SK-N-SH treated with all-trans-retinoic acid at 6 μM for 48 hours (cell line): ENCODE measurements at regions not wholly inside any gene's neighbourhood (a gene's known extent, or its start where the extent isn't known, plus 50 kb on each side); places are given as distances from the start of the nearest gene placed in this dataset.

Experiments used
- ATAC-seq: fragments of 200-7000 bp; cut with Tn5 transposase; 3 replicates; pipeline ENCODE4 v1.9.1; 2020; ENCODE audit warnings: mild to moderate bottlenecking, moderate library complexity
- ARNTL ChIP-seq: fragments of 450-650 bp; formaldehyde crosslinking; IDR thresholded peaks from 2 replicates; pipeline ENCODE4 v1.5.0; 2020; ENCODE audit warnings: low read depth, mild to moderate bottlenecking, moderate library complexity, borderline replicate concordance
- CSDC2 ChIP-seq: fragments of 250-450 bp; sonication (Bioruptor Pico); IDR thresholded peaks from 2 replicates; pipeline ENCODE4 v1.5.0; 2020; ENCODE audit warnings: mild to moderate bottlenecking, moderate library complexity
- CSRNP3 ChIP-seq: fragments of 250-450 bp; sonication (Bioruptor Pico); IDR thresholded peaks from 2 replicates; pipeline ENCODE4 v1.5.1; 2021; ENCODE audit warnings: mild to moderate bottlenecking, moderate library complexity
- GLIS3 ChIP-seq: fragments of 250-450 bp; sonication (Bioruptor Pico); IDR thresholded peaks from 2 replicates; pipeline ENCODE4 v1.5.0; 2020; ENCODE audit warnings: mild to moderate bottlenecking, moderate library complexity
- ISL1 ChIP-seq: fragments of 250-450 bp; sonication (Bioruptor Pico); IDR thresholded peaks from 2 replicates; pipeline ENCODE4 v2.1.2; 2022; ENCODE audit warnings: mild to moderate bottlenecking, moderate library complexity
- PATZ1 ChIP-seq: fragments of 250-450 bp; sonication (Bioruptor Pico); IDR thresholded peaks from 2 replicates; pipeline ENCODE4 v1.8.0; 2020; ENCODE audit warnings: mild to moderate bottlenecking, moderate library complexity, borderline replicate concordance
- PPARA ChIP-seq: fragments of 250-450 bp; sonication (Bioruptor Pico); IDR thresholded peaks from 2 replicates; pipeline ENCODE4 v1.5.0; 2020; ENCODE audit warnings: mild to moderate bottlenecking, borderline replicate concordance
- RARB ChIP-seq: fragments of 250-450 bp; sonication (Bioruptor Pico); IDR thresholded peaks from 2 replicates; pipeline ENCODE4 v1.8.0; 2021; ENCODE audit warnings: mild to moderate bottlenecking, moderate library complexity
- SNAI2 ChIP-seq: fragments of 250-450 bp; sonication (Bioruptor Pico); IDR thresholded peaks from 2 replicates; pipeline ENCODE4 v1.5.0; 2020; ENCODE audit warnings: mild to moderate bottlenecking, moderate library complexity
- TCF4 ChIP-seq: fragments of 250-450 bp; sonication (Bioruptor Pico); IDR thresholded peaks from 2 replicates; pipeline ENCODE4 v1.8.0; 2021; ENCODE audit warnings: mild to moderate bottlenecking, moderate library complexity, borderline replicate concordance
- TOX ChIP-seq: fragments of 250-450 bp; sonication (Bioruptor Pico); IDR thresholded peaks from 2 replicates; pipeline ENCODE4 v1.8.0; 2021; ENCODE audit warnings: mild to moderate bottlenecking, moderate library complexity, borderline replicate concordance
- ZC3H10 ChIP-seq: fragments of 250-450 bp; sonication (Bioruptor Pico); IDR thresholded peaks from 2 replicates; pipeline ENCODE4 v1.5.1; 2021; ENCODE audit warnings: mild to moderate bottlenecking, moderate library complexity
- ZFP30 ChIP-seq: fragments of 450-650 bp; formaldehyde crosslinking; IDR thresholded peaks from 2 replicates; pipeline ENCODE4 v1.5.0; 2022; ENCODE audit warnings: mild to moderate bottlenecking, moderate library complexity
- ZNF565 ChIP-seq: fragments of 450-650 bp; formaldehyde crosslinking; conservative IDR thresholded peaks from 2 replicates; pipeline ENCODE4 v1.5.0; 2020; ENCODE audit warnings: low read depth, mild to moderate bottlenecking, moderate library complexity
- ZNF70 ChIP-seq: fragments of 450-650 bp; formaldehyde crosslinking; IDR thresholded peaks from 2 replicates; pipeline ENCODE4 v1.5.0; 2020; ENCODE audit warnings: mild to moderate bottlenecking, moderate library complexity
- TF ChIP-seq, protein P1 (sequence below): fragments of 250-450 bp; sonication (Bioruptor Pico); IDR thresholded peaks from 2 replicates; pipeline ENCODE4 v1.5.0; 2020; ENCODE audit warnings: mild to moderate bottlenecking, moderate library complexity
- TF ChIP-seq, protein P2 (sequence below): fragments of 250-450 bp; sonication (Bioruptor Pico); IDR thresholded peaks from 2 replicates; pipeline ENCODE4 v1.8.0; 2021; ENCODE audit warnings: low read depth, mild to moderate bottlenecking, moderate library complexity, borderline replicate concordance

- TF ChIP-seq, protein P1, sequence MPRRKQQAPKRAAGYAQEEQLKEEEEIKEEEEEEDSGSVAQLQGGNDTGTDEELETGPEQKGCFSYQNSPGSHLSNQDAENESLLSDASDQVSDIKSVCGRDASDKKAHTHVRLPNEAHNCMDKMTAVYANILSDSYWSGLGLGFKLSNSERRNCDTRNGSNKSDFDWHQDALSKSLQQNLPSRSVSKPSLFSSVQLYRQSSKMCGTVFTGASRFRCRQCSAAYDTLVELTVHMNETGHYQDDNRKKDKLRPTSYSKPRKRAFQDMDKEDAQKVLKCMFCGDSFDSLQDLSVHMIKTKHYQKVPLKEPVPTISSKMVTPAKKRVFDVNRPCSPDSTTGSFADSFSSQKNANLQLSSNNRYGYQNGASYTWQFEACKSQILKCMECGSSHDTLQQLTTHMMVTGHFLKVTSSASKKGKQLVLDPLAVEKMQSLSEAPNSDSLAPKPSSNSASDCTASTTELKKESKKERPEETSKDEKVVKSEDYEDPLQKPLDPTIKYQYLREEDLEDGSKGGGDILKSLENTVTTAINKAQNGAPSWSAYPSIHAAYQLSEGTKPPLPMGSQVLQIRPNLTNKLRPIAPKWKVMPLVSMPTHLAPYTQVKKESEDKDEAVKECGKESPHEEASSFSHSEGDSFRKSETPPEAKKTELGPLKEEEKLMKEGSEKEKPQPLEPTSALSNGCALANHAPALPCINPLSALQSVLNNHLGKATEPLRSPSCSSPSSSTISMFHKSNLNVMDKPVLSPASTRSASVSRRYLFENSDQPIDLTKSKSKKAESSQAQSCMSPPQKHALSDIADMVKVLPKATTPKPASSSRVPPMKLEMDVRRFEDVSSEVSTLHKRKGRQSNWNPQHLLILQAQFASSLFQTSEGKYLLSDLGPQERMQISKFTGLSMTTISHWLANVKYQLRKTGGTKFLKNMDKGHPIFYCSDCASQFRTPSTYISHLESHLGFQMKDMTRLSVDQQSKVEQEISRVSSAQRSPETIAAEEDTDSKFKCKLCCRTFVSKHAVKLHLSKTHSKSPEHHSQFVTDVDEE (CRISPR knock-in tag): no peak
Measured at GRCh38 chr21:36552434-36552785, 72.5 kb upstream of the CLDN14 start (continued).

GRCh38 chr21:36553406-36553805 is 73.5 kb upstream of the CLDN14 start:
- no peak for ATAC-seq
- no peak for TF ChIP-seq GLIS3 (CRISPR knock-in tag)
- TF ChIP-seq PPARA: no peak
- no peak for TF ChIP-seq ARNTL
- TF ChIP-seq PATZ1 (CRISPR knock-in tag): no peak
- TF ChIP-seq CSRNP3: no peak
- no peak for TF ChIP-seq CSDC2 (CRISPR knock-in tag)
- TF ChIP-seq, protein P2, sequence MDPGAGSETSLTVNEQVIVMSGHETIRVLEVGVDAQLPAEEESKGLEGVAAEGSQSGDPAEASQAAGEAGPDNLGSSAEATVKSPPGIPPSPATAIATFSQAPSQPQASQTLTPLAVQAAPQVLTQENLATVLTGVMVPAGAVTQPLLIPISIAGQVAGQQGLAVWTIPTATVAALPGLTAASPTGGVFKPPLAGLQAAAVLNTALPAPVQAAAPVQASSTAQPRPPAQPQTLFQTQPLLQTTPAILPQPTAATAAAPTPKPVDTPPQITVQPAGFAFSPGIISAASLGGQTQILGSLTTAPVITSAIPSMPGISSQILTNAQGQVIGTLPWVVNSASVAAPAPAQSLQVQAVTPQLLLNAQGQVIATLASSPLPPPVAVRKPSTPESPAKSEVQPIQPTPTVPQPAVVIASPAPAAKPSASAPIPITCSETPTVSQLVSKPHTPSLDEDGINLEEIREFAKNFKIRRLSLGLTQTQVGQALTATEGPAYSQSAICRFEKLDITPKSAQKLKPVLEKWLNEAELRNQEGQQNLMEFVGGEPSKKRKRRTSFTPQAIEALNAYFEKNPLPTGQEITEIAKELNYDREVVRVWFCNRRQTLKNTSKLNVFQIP (CRISPR knock-in tag): no peak
- TF ChIP-seq, protein P1 (CRISPR knock-in tag): no peak
- TF ChIP-seq RARB (CRISPR knock-in tag): no peak
- TF ChIP-seq, all 23 proteins: peak for 0

DNA sequence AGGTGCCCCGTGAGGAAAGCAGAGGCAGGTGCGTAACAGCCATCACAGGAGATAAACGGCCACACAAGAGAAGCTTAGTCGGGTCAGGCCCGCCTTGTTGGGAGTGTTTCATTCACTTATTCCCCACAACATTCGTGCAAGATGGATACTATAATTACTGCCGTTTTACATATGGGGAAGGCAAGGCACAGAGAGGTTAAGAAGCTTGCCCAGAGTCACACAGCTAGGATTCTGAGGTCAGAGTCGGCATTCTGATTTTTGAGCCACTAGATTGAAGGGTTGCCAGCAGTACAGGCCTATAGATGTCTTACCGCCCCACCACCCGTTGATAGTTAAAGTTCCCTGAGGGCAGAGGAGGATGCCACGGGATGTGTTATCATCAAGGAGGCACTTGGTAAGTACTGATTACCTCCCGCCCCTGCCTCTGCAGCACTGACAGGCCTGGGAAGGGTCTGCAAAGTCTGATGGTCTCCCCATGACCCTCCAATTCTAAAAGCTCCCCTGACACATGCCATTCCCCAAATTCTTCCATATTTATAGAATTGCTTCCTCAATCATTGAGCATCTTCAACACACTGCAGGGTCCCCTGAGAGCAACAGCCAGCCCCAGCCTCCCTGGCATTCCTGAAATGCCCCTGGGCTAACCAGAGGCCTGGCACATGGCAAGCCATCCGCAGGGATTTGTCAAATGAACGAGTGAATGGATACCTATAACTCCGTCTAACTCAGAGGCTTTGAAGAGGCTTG is 74.7 kb upstream of the CLDN14 start:
- TF ChIP-seq GLIS3 (CRISPR knock-in tag): no peak
- TF ChIP-seq ZC3H10 (CRISPR knock-in tag): no peak
- TF ChIP-seq PATZ1 (CRISPR knock-in tag): no peak
- TF ChIP-seq TOX (CRISPR knock-in tag): no peak
- no peak for TF ChIP-seq ZFP30
- TF ChIP-seq CSRNP3: no peak
- no peak for TF ChIP-seq TCF4 (CRISPR knock-in tag)
- TF ChIP-seq ISL1: no peak
- TF ChIP-seq, protein P1 (CRISPR knock-in tag): no peak
- no peak for TF ChIP-seq CSDC2 (CRISPR knock-in tag)
- no peak for TF ChIP-seq PPARA
- TF ChIP-seq RARB (CRISPR knock-in tag): no peak
- no peak for TF ChIP-seq SNAI2 (CRISPR knock-in tag)
- no peak for TF ChIP-seq ZNF70 (CRISPR knock-in tag)
- TF ChIP-seq ZNF565 (CRISPR knock-in tag): no peak

More for the DNA sequence above, 74.7 kb upstream of the CLDN14 start:
- ATAC-seq: no peak
